DOHH2 (cell line): ENCODE measurements at regions not wholly inside any gene's neighbourhood (a gene's known extent, or its start where the extent isn't known, plus 50 kb on each side); places are given as distances from the start of the nearest gene placed in this dataset.

Experiments
- H3F3A ChIP-seq: fragments of 200-600 bp; sonication (generic), shearing (Covaris generic); 2 replicates; pipeline ENCODE4 v1.6.0; 2016; ENCODE audit warnings: antibody characterized with exemption, mild to moderate bottlenecking; ENCODE audit not compliant: control insufficient read depth, insufficient read depth
- H3K27ac ChIP-seq: fragments of 200-600 bp; sonication (generic); 2 replicates; pipeline ENCODE4 v1.5.1; 2014; ENCODE audit warnings: low read depth, mild to moderate bottlenecking, low read length, moderate library complexity
- H3K27me3 ChIP-seq: fragments of 200-600 bp; sonication (generic); 2 replicates; pipeline ENCODE4 v1.6.1; 2014; ENCODE audit warnings: mild to moderate bottlenecking, low read length, mixed read lengths; ENCODE audit not compliant: control insufficient read depth
- H3K36me3 ChIP-seq: fragments of 200-600 bp; sonication (generic); 2 replicates; pipeline ENCODE4 v1.6.1; 2014; ENCODE audit warnings: mild to moderate bottlenecking, low read length, moderate library complexity, mixed read lengths; ENCODE audit not compliant: control insufficient read depth
- H3K4me1 ChIP-seq: fragments of 200-600 bp; sonication (generic); 2 replicates; pipeline ENCODE4 v1.6.1; 2014; ENCODE audit warnings: mild to moderate bottlenecking, low read length, mixed read lengths; ENCODE audit not compliant: control insufficient read depth
- H3K4me2 ChIP-seq: fragments of 200-600 bp; sonication (generic); 2 replicates; pipeline ENCODE4 v1.6.0; 2014; ENCODE audit warnings: mild to moderate bottlenecking, low read length, moderate library complexity
- H3K4me3 ChIP-seq: fragments of 200-600 bp; sonication (generic); 2 replicates; pipeline ENCODE4 v1.5.1; 2014; ENCODE audit warnings: mild to moderate bottlenecking, low read length, mixed read lengths
- H3K79me2 ChIP-seq: fragments of 200-600 bp; sonication (generic); 2 replicates; pipeline ENCODE4 v1.6.1; 2014; ENCODE audit warnings: mild to moderate bottlenecking, low read length, mixed read lengths; ENCODE audit not compliant: control insufficient read depth
- H3K9me2 ChIP-seq: fragments of 200-600 bp; sonication (generic); replicated peaks from 2 replicates; pipeline ENCODE4 v1.6.1; 2014; ENCODE audit warnings: mild to moderate bottlenecking, low read length, mixed read lengths; ENCODE audit not compliant: control insufficient read depth
- H3K9me3 ChIP-seq: fragments of 200-600 bp; sonication (generic); 2 replicates; pipeline ENCODE4 v1.6.1; 2014; ENCODE audit warnings: antibody characterized with exemption, low read length, mixed read lengths; ENCODE audit not compliant: control insufficient read depth, insufficient read depth
- H4K20me1 ChIP-seq: fragments of 200-600 bp; sonication (generic); 2 replicates; pipeline ENCODE4 v1.6.0; 2014; ENCODE audit warnings: low read depth, mild to moderate bottlenecking, antibody characterized with exemption, low read length, moderate library complexity; ENCODE audit not compliant: control insufficient read depth, insufficient read depth
- CTCF ChIP-seq: fragments of 200-600 bp; sonication (generic); IDR thresholded peaks from one replicate; pipeline ENCODE4 v1.5.1; 2014; ENCODE audit warnings: antibody characterized with exemption, mild to moderate bottlenecking, low read depth, low read length; ENCODE audit not compliant: poor library complexity, severe bottlenecking
- EZH2phosphoT487 ChIP-seq: fragments of 200-600 bp; sonication (generic); IDR thresholded peaks from 2 replicates; pipeline ENCODE4 v1.6.1; 2017; ENCODE audit warnings: borderline replicate concordance, mild to moderate bottlenecking, antibody characterized with exemption, low read length, moderate library complexity, mixed read lengths

GRCh38 chr3:102599819-102600576 is 165.2 kb downstream of the ZPLD1 start:
- Histone ChIP-seq H3K4me2 (no peak overlapping the region), H3K4me1 (no peaks in the 10 kb centered on the region), H3K79me2 (no peaks in the 10 kb centered on the region), H3K9me3 (no peaks in the 10 kb centered on the region), H3K9me2 (no peaks in the 10 kb centered on the region), H3K4me3 (no peak overlapping the region), H3K36me3 (no peaks in the 10 kb centered on the region), H3F3A (no peaks in the 10 kb centered on the region), H3K27me3 (no peaks in the 10 kb centered on the region), H3K27ac (no peak overlapping the region), H4K20me1 (no peaks in the 10 kb centered on the region)
- TF ChIP-seq EZH2phosphoT487 = no peak
- no peak for TF ChIP-seq CTCF

GRCh38 chr3:102605153-102605552 is 170.3 kb downstream of the ZPLD1 start:
- H3K9me3 ChIP-seq = no peaks in the 10 kb centered on the region; the same call in 1 of the 2 replicates
- no peak overlapping the region for H3K27ac ChIP-seq
- TF ChIP-seq EZH2phosphoT487 (no peak), CTCF (no peak)
- H3F3A ChIP-seq = no peaks in the 10 kb centered on the region
- H4K20me1 ChIP-seq = no peaks in the 10 kb centered on the region
- H3K36me3 ChIP-seq = no peaks in the 10 kb centered on the region
- no peaks in the 10 kb centered on the region for H3K9me2 ChIP-seq
- no peaks in the 10 kb centered on the region for H3K4me1 ChIP-seq
- H3K79me2 ChIP-seq = no peaks in the 10 kb centered on the region
- no peak overlapping the region for H3K4me2 ChIP-seq
- no peak overlapping the region for H3K4me3 ChIP-seq
- H3K27me3 ChIP-seq = no peaks in the 10 kb centered on the region

DNA sequence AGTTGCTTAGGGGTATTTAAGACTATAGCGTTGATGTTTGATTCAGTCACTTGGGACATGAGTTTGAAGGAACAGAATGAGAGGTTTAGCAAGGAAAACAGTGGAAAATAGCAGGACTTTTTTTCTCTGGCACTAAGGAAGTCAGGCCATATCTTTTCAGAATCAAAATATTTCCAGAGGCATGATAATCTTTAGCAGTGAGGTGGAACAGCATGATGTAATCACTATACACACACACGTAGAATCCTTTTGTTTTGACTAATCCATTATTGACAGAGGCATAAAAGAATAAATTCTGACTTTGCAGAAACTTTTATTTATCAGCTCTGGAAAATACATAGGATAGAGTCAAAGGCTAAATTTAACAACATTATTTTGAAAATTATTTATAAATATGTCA is 174.1 kb downstream of the ZPLD1 start:
- H3K4me1 ChIP-seq = no peaks in the 10 kb centered on the region
- no peaks in the 10 kb centered on the region; the same call in 1 of the 2 replicates for H3K9me3 ChIP-seq
- no peaks in the 10 kb centered on the region for H3K36me3 ChIP-seq
- no peaks in the 10 kb centered on the region for H3K27me3 ChIP-seq
- no peak overlapping the region for H3K4me2 ChIP-seq
- H3F3A ChIP-seq = no peaks in the 10 kb centered on the region
- H3K27ac ChIP-seq = no peak overlapping the region
- no peaks in the 10 kb centered on the region for H4K20me1 ChIP-seq
- H3K79me2 ChIP-seq = no peaks in the 10 kb centered on the region
- no peaks in the 10 kb centered on the region for H3K9me2 ChIP-seq
- no peak overlapping the region for H3K4me3 ChIP-seq
- TF ChIP-seq CTCF = no peak
- TF ChIP-seq EZH2phosphoT487 = no peak
